Neural progenitor cell (in vitro differentiated cells): ENCODE measurements at regions not wholly inside any gene's neighbourhood (a gene's known extent, or its start where the extent isn't known, plus 50 kb on each side); places are given as distances from the start of the nearest gene placed in this dataset.
A peak's percentile ranks its signal among the peaks of the same experiment; 100 is the strongest.

Experiments
- DNase-seq: peaks from one replicate; pipeline ENCODE4 v3.0.0-alpha.2; 2016; ENCODE audit warnings: low spot score
- H2AFZ ChIP-seq: fragments of 200-600 bp; sonication (generic); replicated peaks from 2 replicates; pipeline ENCODE4 v1.6.1; 2016; ENCODE audit warnings: antibody characterized with exemption
- H3F3A ChIP-seq: fragments of 200-600 bp; sonication (generic); 2 replicates; pipeline ENCODE4 v1.6.1; 2016; ENCODE audit warnings: antibody characterized with exemption, low read depth
- H3K27ac ChIP-seq: fragments of 200-600 bp; sonication (generic); 2 replicates; pipeline ENCODE4 v1.5.1; 2016; ENCODE audit warnings: mild to moderate bottlenecking
- H3K27me3 ChIP-seq: fragments of 200-600 bp; sonication (generic); 2 replicates; pipeline ENCODE4 v1.6.1; 2016; ENCODE audit warnings: mild to moderate bottlenecking, moderate library complexity
- H3K36me3 ChIP-seq: fragments of 200-600 bp; sonication (generic); 2 replicates; pipeline ENCODE4 v1.5.1; 2016
- H3K4me1 ChIP-seq: fragments of 200-600 bp; sonication (generic); 2 replicates; pipeline ENCODE4 v1.6.1; 2016; ENCODE audit warnings: mixed run types
- H3K4me2 ChIP-seq: fragments of 200-600 bp; sonication (generic); 2 replicates; pipeline ENCODE4 v1.6.1; 2016
- H3K4me3 ChIP-seq: fragments of 200-600 bp; sonication (generic); 2 replicates; pipeline ENCODE4 v1.5.1; 2016
- H3K79me2 ChIP-seq: fragments of 200-600 bp; sonication (generic); 2 replicates; pipeline ENCODE4 v1.6.1; 2016; ENCODE audit warnings: low read depth
- H3K9ac ChIP-seq: fragments of 200-600 bp; sonication (generic); 2 replicates; pipeline ENCODE4 v1.6.1; 2016
- H3K9me3 ChIP-seq: fragments of 200-600 bp; sonication (generic); 2 replicates; pipeline ENCODE4 v1.5.1; 2016; ENCODE audit warnings: low read depth
- H4K20me1 ChIP-seq: fragments of 200-600 bp; sonication (generic); 2 replicates; pipeline ENCODE4 v1.6.1; 2016; ENCODE audit warnings: low read depth
- H3K27ac Mint-ChIP-seq: 3 replicates; pipeline ENCODE4 v1.8.0; 2021; ENCODE audit warnings: mixed read lengths
- H3K27me3 Mint-ChIP-seq: 2 replicates; pipeline ENCODE4 v1.8.0; 2022; ENCODE audit warnings: low read depth, mild to moderate bottlenecking, inconsistent platforms, moderate library complexity, mixed read lengths; ENCODE audit not compliant: insufficient read depth
- H3K36me3 Mint-ChIP-seq: 3 replicates; pipeline ENCODE4 v1.8.0; 2021; ENCODE audit warnings: mixed read lengths
- H3K4me1 Mint-ChIP-seq: 3 replicates; pipeline ENCODE4 v1.8.0; 2021; ENCODE audit warnings: mixed read lengths
- H3K4me3 Mint-ChIP-seq: 3 replicates; pipeline ENCODE4 v1.8.0; 2021; ENCODE audit warnings: mild to moderate bottlenecking, moderate library complexity, mixed read lengths
- H3K9me3 Mint-ChIP-seq: 3 replicates; pipeline ENCODE4 v1.8.0; 2020; ENCODE audit warnings: mixed read lengths
- EZH2 ChIP-seq: fragments of 200-600 bp; sonication (generic); IDR thresholded peaks from 2 replicates; pipeline ENCODE4 v1.6.1; 2017; ENCODE audit warnings: antibody characterized with exemption, mild to moderate bottlenecking, moderate library complexity
- EZH2phosphoT487 ChIP-seq: fragments of 200-600 bp; sonication (generic); IDR thresholded peaks from 2 replicates; pipeline ENCODE4 v1.6.1; 2017; ENCODE audit warnings: antibody characterized with exemption
- TF ChIP-seq, protein P1 (sequence below): fragments of 200-600 bp; sonication (generic); IDR thresholded peaks from 2 replicates; pipeline ENCODE4 v1.5.1; 2017; ENCODE audit warnings: antibody characterized with exemption, mild to moderate bottlenecking

- no peak for TF ChIP-seq EZH2phosphoT487
- TF ChIP-seq EZH2: no peak
- TF ChIP-seq, protein P1, sequence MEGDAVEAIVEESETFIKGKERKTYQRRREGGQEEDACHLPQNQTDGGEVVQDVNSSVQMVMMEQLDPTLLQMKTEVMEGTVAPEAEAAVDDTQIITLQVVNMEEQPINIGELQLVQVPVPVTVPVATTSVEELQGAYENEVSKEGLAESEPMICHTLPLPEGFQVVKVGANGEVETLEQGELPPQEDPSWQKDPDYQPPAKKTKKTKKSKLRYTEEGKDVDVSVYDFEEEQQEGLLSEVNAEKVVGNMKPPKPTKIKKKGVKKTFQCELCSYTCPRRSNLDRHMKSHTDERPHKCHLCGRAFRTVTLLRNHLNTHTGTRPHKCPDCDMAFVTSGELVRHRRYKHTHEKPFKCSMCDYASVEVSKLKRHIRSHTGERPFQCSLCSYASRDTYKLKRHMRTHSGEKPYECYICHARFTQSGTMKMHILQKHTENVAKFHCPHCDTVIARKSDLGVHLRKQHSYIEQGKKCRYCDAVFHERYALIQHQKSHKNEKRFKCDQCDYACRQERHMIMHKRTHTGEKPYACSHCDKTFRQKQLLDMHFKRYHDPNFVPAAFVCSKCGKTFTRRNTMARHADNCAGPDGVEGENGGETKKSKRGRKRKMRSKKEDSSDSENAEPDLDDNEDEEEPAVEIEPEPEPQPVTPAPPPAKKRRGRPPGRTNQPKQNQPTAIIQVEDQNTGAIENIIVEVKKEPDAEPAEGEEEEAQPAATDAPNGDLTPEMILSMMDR: no peak
- no peak for DNase-seq
- H2AFZ ChIP-seq: no peak overlapping the region
- H4K20me1 ChIP-seq: no peaks in the 10 kb centered on the region
- H3K9me3 ChIP-seq: no peaks in the 10 kb centered on the region
- H3K9ac ChIP-seq: no peak overlapping the region
- no peaks in the 10 kb centered on the region for H3K79me2 ChIP-seq
- H3K27me3 ChIP-seq: peaks cover 10% of the 10 kb centered on the region
- H3K4me2 ChIP-seq: no peak overlapping the region
- Mint-ChIP-seq H3K27ac (peak overlapping the region; percentile 33), H3K9me3 (peaks cover 4% of the 10 kb centered on the region), H3K4me1 (peaks cover 28% of the 10 kb centered on the region), H3K27me3 (peaks cover 11% of the 10 kb centered on the region), H3K36me3 (no peaks in the 10 kb centered on the region), H3K4me3 (no peak overlapping the region)
- peaks cover 3% of the 10 kb centered on the region for H3K4me1 ChIP-seq
- H3K4me3 ChIP-seq: no peak overlapping the region
- peaks cover 3% of the 10 kb centered on the region for H3F3A ChIP-seq
- no peak overlapping the region for H3K27ac ChIP-seq
- no peaks in the 10 kb centered on the region for H3K36me3 ChIP-seq
Observed at GRCh38 chr7:69504733-69505420, 93.4 kb upstream of the AUTS2 start.

DNA sequence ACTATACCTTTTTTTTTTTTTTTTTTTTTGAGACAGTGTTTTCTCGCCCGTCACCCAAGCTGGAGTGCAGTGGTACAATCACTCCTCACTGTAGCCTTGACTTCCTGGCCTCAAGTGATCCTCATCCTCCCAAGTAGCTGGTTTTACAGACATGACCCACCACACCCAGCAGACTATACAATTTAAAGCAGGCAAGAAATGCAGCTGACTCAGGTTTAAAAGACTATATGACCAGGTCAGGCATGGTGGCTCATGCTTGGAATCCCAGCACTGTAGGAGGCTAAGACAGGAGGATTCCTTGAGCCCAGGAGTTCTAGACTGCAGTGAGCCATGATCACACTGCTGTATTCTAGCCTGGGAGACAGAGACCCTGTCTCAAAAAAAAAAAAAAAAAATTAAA lies 89.5 kb upstream of the AUTS2 start:
- peaks cover 4% of the 10 kb centered on the region for H3K9me3 Mint-ChIP-seq
- H3K36me3 Mint-ChIP-seq: no peaks in the 10 kb centered on the region
- Histone ChIP-seq H3K36me3 (no peaks in the 10 kb centered on the region), H3K4me1 (no peaks in the 10 kb centered on the region), H3K79me2 (no peaks in the 10 kb centered on the region), H3K4me2 (no peak overlapping the region), H3K9me3 (no peaks in the 10 kb centered on the region), H3K4me3 (no peak overlapping the region), H3K9ac (no peak overlapping the region), H3F3A (no peaks in the 10 kb centered on the region), H3K27ac (no peak overlapping the region), H3K27me3 (peaks cover 31% of the 10 kb centered on the region), H2AFZ (no peak overlapping the region), H4K20me1 (no peaks in the 10 kb centered on the region)
- no peak overlapping the region for H3K27ac Mint-ChIP-seq
- peaks cover 15% of the 10 kb centered on the region for H3K27me3 Mint-ChIP-seq
- peaks cover 17% of the 10 kb centered on the region for H3K4me1 Mint-ChIP-seq
- DNase-seq: no peak
- H3K4me3 Mint-ChIP-seq: no peak overlapping the region
- TF ChIP-seq EZH2 (no peak), EZH2phosphoT487 (no peak)
- TF ChIP-seq, protein P1: no peak

GRCh38 chr7:69510114-69510513 lies 88.2 kb upstream of the AUTS2 start:
- H3K9me3 ChIP-seq: no peaks in the 10 kb centered on the region
- no peaks in the 10 kb centered on the region for H3K79me2 ChIP-seq
- H4K20me1 ChIP-seq: peaks cover 2% of the 10 kb centered on the region
- H3K4me1 ChIP-seq: no peaks in the 10 kb centered on the region
- H3K27me3 ChIP-seq: peaks cover 39% of the 10 kb centered on the region
- no peak overlapping the region for H3K27ac ChIP-seq
- Mint-ChIP-seq H3K9me3 (peaks cover 4% of the 10 kb centered on the region), H3K4me3 (no peak overlapping the region), H3K27ac (no peak overlapping the region), H3K4me1 (peaks cover 5% of the 10 kb centered on the region), H3K36me3 (no peaks in the 10 kb centered on the region), H3K27me3 (peaks cover 9% of the 10 kb centered on the region)
- no peak overlapping the region for H3K9ac ChIP-seq
- no peak overlapping the region for H3K4me2 ChIP-seq
- H3K4me3 ChIP-seq: no peak overlapping the region
- H3F3A ChIP-seq: no peaks in the 10 kb centered on the region
- H2AFZ ChIP-seq: no peak overlapping the region
- no peaks in the 10 kb centered on the region for H3K36me3 ChIP-seq
- no peak for DNase-seq
- TF ChIP-seq, protein P1: no peak
- no peak for TF ChIP-seq EZH2phosphoT487
- no peak for TF ChIP-seq EZH2
